Kidney (tissue), 13 donors: ENCODE measurements at regions not wholly inside any gene's neighbourhood (a gene's known extent, or its start where the extent isn't known, plus 50 kb on each side); places are given as distances from the start of the nearest gene placed in this dataset.

Source experiments
- DNase-seq, 5 donors: peaks; one replicate each; pipeline ENCODE4 v3.0.0-alpha.2; 2013 to 2020
- FAIRE-seq: peaks from 2 replicates; lab custom pipeline; 2012; peaks lifted over from hg19 to GRCh38; lab: Jason Lieb, UNC
- H3K27ac ChIP-seq, 2 donors: one replicate each; pipeline ENCODE4 v1.7.0; 2013; ENCODE audit warnings: low read depth in 2 of 2, low read length in 2 of 2, inconsistent platforms in 1 of 2
- H3K27me3 ChIP-seq: one replicate; pipeline ENCODE4 v1.7.1; 2013; ENCODE audit warnings: low read length, inconsistent platforms; ENCODE audit not compliant: control insufficient read depth, insufficient read depth
- H3K36me3 ChIP-seq, 3 donors: one replicate each; pipeline versions ENCODE4 v1.7.0 to v1.7.1; 2013; ENCODE audit warnings: low read length in 3 of 3, control low read depth in 1 of 3, inconsistent platforms in 1 of 3; ENCODE audit not compliant: insufficient read depth in 3 of 3, control insufficient read depth in 2 of 3
- H3K4me1 ChIP-seq, 3 donors: one replicate each; pipeline versions ENCODE4 v1.7.0 to v1.7.1; 2013; ENCODE audit warnings: low read length in 3 of 3, inconsistent platforms in 1 of 3, low read depth in 1 of 3; ENCODE audit not compliant: control insufficient read depth in 2 of 3, insufficient read depth in 2 of 3
- H3K4me3 ChIP-seq, 3 donors: one replicate each; pipeline versions ENCODE4 v1.7.0 to v1.8.1; 2013; ENCODE audit warnings: low read length in 3 of 3, control low read depth in 1 of 3, inconsistent platforms in 1 of 3
- H3K9ac ChIP-seq, 3 donors: one replicate each; pipeline versions ENCODE4 v1.7.0 to v1.7.1; 2013; ENCODE audit warnings: low read length in 3 of 3, control low read depth in 1 of 3, inconsistent platforms in 1 of 3
- H3K9me3 ChIP-seq, 3 donors: one replicate each; pipeline versions ENCODE4 v1.7.0 to v1.7.1; 2013; ENCODE audit warnings: low read length in 3 of 3, control low read depth in 1 of 3, inconsistent platforms in 1 of 3; ENCODE audit not compliant: control insufficient read depth in 2 of 3, insufficient read depth in 1 of 3
- intact Hi-C: fragments of 100-400 bp; cut with DNase I; formaldehyde crosslinking; loops from one replicate; pipeline ENCODE4 v1.11.1; 2022
- TF ChIP-seq, protein P1 (sequence below): IDR thresholded peaks from 3 replicates; pipeline ENCODE4 v1.5.1; 2012; ENCODE audit warnings: mild to moderate bottlenecking, moderate library complexity, borderline replicate concordance; ENCODE audit not compliant: insufficient read depth; ENCODE audit errors: extremely low read depth
- donor health status: control.
- donor health status: control.
- donor health status: control.
- donor health status: control.
- donor health status: control.
- donor health status: DM: yes; HTN: yes; CAD: no.
- donor health status: Normal renal cell carcinoma (clear cell type).

DNA sequence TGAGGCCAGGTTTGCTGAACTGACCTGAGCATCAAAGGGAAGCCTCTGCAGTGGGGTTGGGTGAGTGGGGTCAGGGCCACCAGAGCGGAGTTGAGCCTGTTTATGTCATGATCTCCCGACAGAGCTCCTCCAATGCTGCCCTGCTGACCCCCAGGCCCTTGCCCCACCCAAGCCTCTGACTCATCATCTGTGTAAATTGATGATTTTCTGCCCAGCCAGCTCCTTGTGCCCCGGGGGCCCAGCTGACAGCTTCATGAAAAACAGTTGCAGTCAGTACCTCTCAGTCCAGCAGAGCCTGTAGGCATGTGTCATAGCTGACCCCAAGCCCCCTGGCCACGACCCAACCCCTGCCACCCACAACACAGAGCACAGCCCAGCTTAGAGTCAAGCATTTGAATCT, 134.9 kb downstream of the CCT6B start:
- no peak overlapping the region for H3K9ac ChIP-seq
- H3K27ac ChIP-seq, result no peak overlapping the region
- DNase-seq, result no peak
- H3K27me3 ChIP-seq, result no peaks in the 10 kb centered on the region
- no peaks in the 10 kb centered on the region for H3K9me3 ChIP-seq
- intact Hi-C loops, result no loop called here
- FAIRE-seq, result no peak
- no peaks in the 10 kb centered on the region for H3K4me1 ChIP-seq
- TF ChIP-seq, protein P1, sequence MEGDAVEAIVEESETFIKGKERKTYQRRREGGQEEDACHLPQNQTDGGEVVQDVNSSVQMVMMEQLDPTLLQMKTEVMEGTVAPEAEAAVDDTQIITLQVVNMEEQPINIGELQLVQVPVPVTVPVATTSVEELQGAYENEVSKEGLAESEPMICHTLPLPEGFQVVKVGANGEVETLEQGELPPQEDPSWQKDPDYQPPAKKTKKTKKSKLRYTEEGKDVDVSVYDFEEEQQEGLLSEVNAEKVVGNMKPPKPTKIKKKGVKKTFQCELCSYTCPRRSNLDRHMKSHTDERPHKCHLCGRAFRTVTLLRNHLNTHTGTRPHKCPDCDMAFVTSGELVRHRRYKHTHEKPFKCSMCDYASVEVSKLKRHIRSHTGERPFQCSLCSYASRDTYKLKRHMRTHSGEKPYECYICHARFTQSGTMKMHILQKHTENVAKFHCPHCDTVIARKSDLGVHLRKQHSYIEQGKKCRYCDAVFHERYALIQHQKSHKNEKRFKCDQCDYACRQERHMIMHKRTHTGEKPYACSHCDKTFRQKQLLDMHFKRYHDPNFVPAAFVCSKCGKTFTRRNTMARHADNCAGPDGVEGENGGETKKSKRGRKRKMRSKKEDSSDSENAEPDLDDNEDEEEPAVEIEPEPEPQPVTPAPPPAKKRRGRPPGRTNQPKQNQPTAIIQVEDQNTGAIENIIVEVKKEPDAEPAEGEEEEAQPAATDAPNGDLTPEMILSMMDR, result no peak
- H3K36me3 ChIP-seq, result no peaks in the 10 kb centered on the region
- no peak overlapping the region for H3K4me3 ChIP-seq

DNA sequence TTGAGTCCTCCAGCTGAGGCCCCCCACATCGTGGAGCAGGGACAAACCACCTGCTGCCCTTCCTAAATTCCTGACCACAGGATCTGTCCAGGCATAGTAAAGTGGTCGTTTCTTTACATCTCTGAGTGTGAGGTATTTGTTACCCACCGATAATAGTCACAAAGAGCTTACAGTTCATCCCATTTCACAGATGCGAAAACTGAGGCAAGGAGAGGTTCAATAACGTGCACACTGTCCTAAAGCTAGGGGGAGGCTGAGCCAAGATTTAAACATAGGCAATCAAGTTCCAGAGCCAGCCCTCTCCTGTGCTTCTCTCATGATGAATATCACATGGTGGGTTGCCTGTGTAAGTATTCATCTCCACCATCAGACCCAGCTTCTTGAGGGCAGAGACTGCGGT, 135.4 kb downstream of the CCT6B start:
- H3K9me3 ChIP-seq, result no peaks in the 10 kb centered on the region
- DNase-seq (no peak), FAIRE-seq (no peak)
- H3K36me3 ChIP-seq, result no peaks in the 10 kb centered on the region
- H3K4me3 ChIP-seq, result no peak overlapping the region
- H3K27ac ChIP-seq, result no peak overlapping the region
- H3K9ac ChIP-seq, result no peak overlapping the region
- TF ChIP-seq, protein P1, result no peak
- H3K27me3 ChIP-seq, result no peaks in the 10 kb centered on the region
- H3K4me1 ChIP-seq, result no peaks in the 10 kb centered on the region
- intact Hi-C loops, result no loop called here

- DNase-seq (no peak), FAIRE-seq (no peak)
- H3K36me3 ChIP-seq, result no peaks in the 10 kb centered on the region
- H3K9me3 ChIP-seq, result no peaks in the 10 kb centered on the region
- no peak overlapping the region for H3K9ac ChIP-seq
- TF ChIP-seq, protein P1, result no peak
- H3K4me3 ChIP-seq, result no peak overlapping the region
- H3K27ac ChIP-seq, result no peak overlapping the region
- intact Hi-C loops, result no loop called here
- H3K27me3 ChIP-seq, result no peaks in the 10 kb centered on the region
- no peaks in the 10 kb centered on the region for H3K4me1 ChIP-seq
Observed at GRCh38 chr17:34825102-34825501, 136.2 kb downstream of the CCT6B start.

- H3K27ac ChIP-seq, result no peak overlapping the region
- H3K9ac ChIP-seq, result no peak overlapping the region
- H3K4me1 ChIP-seq, result no peaks in the 10 kb centered on the region
- H3K27me3 ChIP-seq, result no peaks in the 10 kb centered on the region
- no peaks in the 10 kb centered on the region for H3K9me3 ChIP-seq
- no peaks in the 10 kb centered on the region for H3K36me3 ChIP-seq
- DNase-seq, result no peak
- no peak overlapping the region for H3K4me3 ChIP-seq
- no peak for FAIRE-seq
- intact Hi-C loops, result no loop called here
- TF ChIP-seq, protein P1, result no peak
Observed at GRCh38 chr17:34823023-34823422, 138.2 kb downstream of the CCT6B start.
